ENCODE measurements at regions not wholly inside any gene's neighbourhood (a gene's known extent, or its start where the extent isn't known, plus 50 kb on each side); places are given as distances from the start of the nearest gene placed in this dataset.

DNA sequence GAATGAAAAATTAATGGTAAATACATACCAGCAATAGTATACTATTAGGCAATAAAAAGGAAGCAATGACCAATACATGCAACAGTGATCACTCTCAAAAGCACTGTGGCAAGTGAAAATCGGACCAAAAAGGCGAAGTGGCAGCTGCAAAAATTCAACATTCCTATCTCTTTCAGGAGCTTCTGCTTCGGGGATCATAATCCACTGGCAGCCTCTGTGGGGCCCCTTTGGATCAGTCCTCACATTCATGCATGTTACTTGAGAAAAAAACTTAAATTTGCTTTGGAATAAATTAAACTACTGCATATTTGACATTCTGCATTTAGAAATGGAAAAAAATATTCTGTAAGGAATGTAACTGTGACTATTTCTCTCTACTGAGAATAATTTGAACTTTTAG lies 425.6 kb downstream of the NR2F2 start:
- no peak for DNase-seq (ENCODE audit: extremely low read depth, low read depth)

DNA sequence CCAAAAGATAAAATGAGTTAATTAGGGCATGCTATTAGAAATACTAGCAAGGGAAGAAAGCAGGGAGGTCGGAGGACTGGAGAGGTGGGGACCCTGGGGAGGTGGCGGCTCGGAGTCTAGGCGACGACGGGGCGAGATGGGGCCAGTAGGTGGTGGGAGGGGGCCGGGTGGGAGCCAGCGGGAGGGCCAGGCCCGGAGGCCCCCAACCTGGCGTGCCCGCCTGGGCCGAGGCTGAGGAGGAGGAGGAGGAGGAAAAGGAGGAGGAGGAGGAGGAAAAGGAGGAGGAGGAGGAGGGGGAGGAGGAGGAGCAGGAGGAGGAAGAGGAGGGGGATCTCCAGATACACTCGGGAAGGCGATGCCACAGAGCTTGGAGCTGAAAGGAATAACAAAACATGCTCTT lies 426.2 kb downstream of the NR2F2 start:
- DNase-seq (ENCODE audit: extremely low read depth, low read depth) = no peak
- no peak overlapping the region for H3K4me3 ChIP-seq (replicated peaks; ENCODE audit: low read depth, low read length)
- TF ChIP-seq, protein P1, sequence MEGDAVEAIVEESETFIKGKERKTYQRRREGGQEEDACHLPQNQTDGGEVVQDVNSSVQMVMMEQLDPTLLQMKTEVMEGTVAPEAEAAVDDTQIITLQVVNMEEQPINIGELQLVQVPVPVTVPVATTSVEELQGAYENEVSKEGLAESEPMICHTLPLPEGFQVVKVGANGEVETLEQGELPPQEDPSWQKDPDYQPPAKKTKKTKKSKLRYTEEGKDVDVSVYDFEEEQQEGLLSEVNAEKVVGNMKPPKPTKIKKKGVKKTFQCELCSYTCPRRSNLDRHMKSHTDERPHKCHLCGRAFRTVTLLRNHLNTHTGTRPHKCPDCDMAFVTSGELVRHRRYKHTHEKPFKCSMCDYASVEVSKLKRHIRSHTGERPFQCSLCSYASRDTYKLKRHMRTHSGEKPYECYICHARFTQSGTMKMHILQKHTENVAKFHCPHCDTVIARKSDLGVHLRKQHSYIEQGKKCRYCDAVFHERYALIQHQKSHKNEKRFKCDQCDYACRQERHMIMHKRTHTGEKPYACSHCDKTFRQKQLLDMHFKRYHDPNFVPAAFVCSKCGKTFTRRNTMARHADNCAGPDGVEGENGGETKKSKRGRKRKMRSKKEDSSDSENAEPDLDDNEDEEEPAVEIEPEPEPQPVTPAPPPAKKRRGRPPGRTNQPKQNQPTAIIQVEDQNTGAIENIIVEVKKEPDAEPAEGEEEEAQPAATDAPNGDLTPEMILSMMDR (IDR thresholded peaks at IDR 0.05; ENCODE audit: low read depth, low read length, missing control alignments) = no peak

More for the DNA sequence above, 425.6 kb downstream of the NR2F2 start:
- H3K4me3 ChIP-seq (replicated peaks; ENCODE audit: low read depth, low read length) = no peak overlapping the region
- TF ChIP-seq, protein P1 (IDR thresholded peaks at IDR 0.05; ENCODE audit: low read depth, low read length, missing control alignments) = no peak

DNA sequence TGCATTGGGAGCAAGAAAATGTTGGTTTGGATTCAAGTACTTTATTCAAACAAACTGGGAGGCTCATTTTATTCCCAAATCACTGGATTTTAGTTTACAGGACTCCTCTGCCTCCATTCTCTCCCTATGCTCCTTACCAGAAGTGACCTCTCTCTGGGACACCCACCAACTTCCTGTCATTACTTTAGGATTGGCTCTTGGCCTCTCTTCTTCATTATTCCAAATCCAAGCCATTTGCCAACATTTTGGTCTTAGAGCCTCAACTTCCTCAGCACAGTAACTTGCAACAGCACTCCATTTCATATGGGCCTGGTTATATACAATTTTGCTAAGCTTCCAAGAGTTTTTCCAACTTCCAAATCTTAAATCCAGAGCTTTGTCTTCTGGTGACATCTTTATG lies 432.1 kb downstream of the NR2F2 start:
- no peak overlapping the region for H3K4me3 ChIP-seq (replicated peaks; ENCODE audit: low read depth, low read length)
- DNase-seq (ENCODE audit: extremely low read depth, low read depth) = no peak
- TF ChIP-seq, protein P1 (IDR thresholded peaks at IDR 0.05; ENCODE audit: low read depth, low read length, missing control alignments) = no peak

DNA sequence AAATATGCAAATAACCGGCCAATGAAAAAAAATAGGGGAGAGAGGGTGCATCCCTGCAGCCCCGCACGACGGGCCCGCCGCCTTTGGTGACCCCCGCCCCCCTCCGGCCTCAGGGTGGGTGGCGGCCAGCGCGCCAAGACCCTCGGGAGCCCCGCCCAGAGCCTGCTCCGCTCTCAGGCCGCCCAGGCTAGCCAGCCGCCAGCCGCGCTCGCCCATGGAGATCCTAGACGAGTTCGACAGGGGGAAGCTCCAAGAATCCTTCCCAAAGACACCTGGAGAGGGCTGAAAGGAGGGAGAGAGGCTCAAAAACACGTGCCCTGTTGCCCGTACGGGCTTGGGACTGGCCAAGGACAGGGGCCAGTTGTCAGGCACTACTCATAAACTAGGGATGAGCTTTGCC lies 434.0 kb downstream of the NR2F2 start:
- TF ChIP-seq, protein P1 (IDR thresholded peaks at IDR 0.05; ENCODE audit: low read depth, low read length, missing control alignments) = no peak
- H3K4me3 ChIP-seq (replicated peaks; ENCODE audit: low read depth, low read length) = no peak overlapping the region
- no peak for DNase-seq (ENCODE audit: extremely low read depth, low read depth)

DNA sequence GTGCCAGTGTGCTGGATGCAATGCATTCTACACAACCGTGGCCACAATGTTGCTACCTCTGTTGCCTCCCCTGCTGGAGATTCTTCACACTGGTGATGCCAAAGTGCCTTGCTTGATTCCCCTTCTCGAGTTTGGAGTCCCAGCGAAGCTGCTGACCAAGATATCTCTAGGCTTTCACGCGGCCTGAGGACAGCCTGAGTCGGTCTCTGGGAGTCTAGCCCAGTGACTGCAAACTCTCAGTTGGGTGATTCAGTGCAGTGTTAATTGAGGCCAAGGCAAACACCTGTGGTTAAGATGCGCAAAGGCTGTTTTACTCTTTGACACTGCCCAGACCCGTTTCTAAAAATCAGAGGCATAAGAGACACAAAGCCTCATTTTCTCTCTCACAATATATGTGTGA lies 434.4 kb downstream of the NR2F2 start:
- H3K4me3 ChIP-seq (replicated peaks; ENCODE audit: low read depth, low read length) = no peak overlapping the region
- no peak for DNase-seq (ENCODE audit: extremely low read depth, low read depth)
- TF ChIP-seq, protein P1 (IDR thresholded peaks at IDR 0.05; ENCODE audit: low read depth, low read length, missing control alignments) = no peak

DNA sequence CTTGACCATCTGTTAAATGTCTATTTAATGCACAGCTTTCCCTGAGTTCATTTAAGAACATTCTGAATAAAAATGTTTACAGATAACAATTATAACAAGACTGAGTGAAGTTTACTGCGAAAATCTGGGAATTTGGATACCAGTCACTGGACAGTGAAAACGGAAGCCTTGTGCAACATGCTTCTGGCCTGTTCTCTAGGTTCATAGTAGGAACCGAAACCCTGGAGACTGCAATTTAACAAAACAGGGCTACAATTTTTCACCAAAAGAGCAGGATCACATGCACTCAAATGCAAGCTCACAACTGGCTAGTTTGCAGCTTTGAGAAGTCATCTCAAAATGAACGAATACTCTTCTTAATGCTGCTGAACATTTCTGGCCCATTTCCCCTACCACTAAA lies 435.9 kb downstream of the NR2F2 start:
- no peak overlapping the region for H3K4me3 ChIP-seq (replicated peaks; ENCODE audit: low read depth, low read length)
- TF ChIP-seq, protein P1 (IDR thresholded peaks at IDR 0.05; ENCODE audit: low read depth, low read length, missing control alignments) = no peak
- no peak for DNase-seq (ENCODE audit: extremely low read depth, low read depth)

DNA sequence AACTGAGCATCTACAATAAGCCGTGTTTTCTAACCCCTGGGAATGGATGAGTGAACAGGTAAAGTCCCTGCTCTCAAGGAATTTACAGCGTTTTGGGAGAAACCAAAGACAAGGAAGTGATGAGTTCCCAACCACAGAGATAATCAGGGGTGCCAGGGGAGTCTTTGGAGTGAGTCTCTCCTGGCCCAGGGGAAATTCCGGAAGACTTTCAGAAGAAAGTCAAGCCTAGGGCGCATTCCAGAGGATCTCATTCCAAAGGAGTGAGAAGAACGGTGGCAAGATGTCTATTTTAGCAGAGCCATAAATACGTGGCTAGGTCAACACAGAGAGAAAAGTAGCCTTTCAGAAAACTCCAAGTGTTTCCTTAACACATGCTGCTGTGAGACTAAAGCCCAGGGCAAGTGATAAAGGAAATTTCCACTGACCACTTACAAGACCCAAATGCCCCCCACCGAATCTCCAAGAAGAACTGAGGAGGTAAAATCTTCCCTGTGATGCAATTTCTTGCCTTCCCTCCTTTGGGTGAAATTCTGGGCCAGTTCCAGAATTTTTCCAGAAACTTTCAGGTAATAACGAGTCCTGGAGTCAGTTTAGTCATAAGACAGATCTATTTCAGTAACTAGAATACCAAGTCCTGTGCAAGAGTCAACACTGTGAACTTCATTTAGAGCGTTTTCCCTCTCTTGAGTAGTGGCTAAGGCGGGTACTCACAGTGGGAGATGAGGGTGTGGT lies 437.4 kb downstream of the NR2F2 start:
- H3K4me3 ChIP-seq (replicated peaks; ENCODE audit: low read depth, low read length) = no peak overlapping the region
- TF ChIP-seq, protein P1 (IDR thresholded peaks at IDR 0.05; ENCODE audit: low read depth, low read length, missing control alignments) = no peak
- DNase-seq (ENCODE audit: extremely low read depth, low read depth) = no peak

Data from HFF-Myc (cell line).